RWPE1 (cell line): ENCODE measurements at regions not wholly inside any gene's neighbourhood (a gene's known extent, or its start where the extent isn't known, plus 50 kb on each side); places are given as distances from the start of the nearest gene placed in this dataset.

Experiments used
- CTCF ChIA-PET: fragments of 350-600 bp; sonication (Branson Sonifier 250); formaldehyde crosslinking; extraction: SDS; loops from one replicate; lab custom pipeline; 2021; lab: Yijun Ruan, JAX
- POLR2A ChIA-PET: fragments of 400-600 bp; formaldehyde crosslinking; extraction: SDS; loops from one replicate; lab custom pipeline; 2020; ENCODE audit warnings: antibody characterized with exemption; ENCODE audit not compliant: low non-redundant PET; lab: Yijun Ruan, JAX
- DNase-seq: peaks from one replicate; pipeline ENCODE4 v3.0.0; 2012; ENCODE audit warnings: low spot score
- H3K27ac ChIP-seq: fragments of 450-650 bp; 2 replicates; pipeline ENCODE4 v1.5.1; 2017
- CTCF ChIP-seq: fragments of 450-650 bp; conservative IDR thresholded peaks from 2 replicates; pipeline ENCODE4 v1.5.1; 2017; ENCODE audit warnings: low read depth, mild to moderate bottlenecking

- H3K27ac ChIP-seq: no peak overlapping the region
- no peak for DNase-seq
- TF ChIP-seq CTCF: no peak
- CTCF ChIA-PET: no interaction called here
- POLR2A ChIA-PET: no interaction called here
These were observed 232.6 kb upstream of the PDE10A start for GRCh38 chr6:165895421-165896165.

GRCh38 chr6:165894171-165894825 lies 231.3 kb upstream of the PDE10A start:
- no peak for TF ChIP-seq CTCF
- ChIA-PET POLR2A (no interaction called here), CTCF (no interaction called here)
- no peak for DNase-seq
- no peak overlapping the region for H3K27ac ChIP-seq

GRCh38 chr6:165893431-165893830 lies 230.4 kb upstream of the PDE10A start:
- H3K27ac ChIP-seq: no peak overlapping the region
- ChIA-PET CTCF (no interaction called here), POLR2A (no interaction called here)
- no peak for TF ChIP-seq CTCF
- DNase-seq: no peak

- no peak for DNase-seq
- no peak for TF ChIP-seq CTCF
- no peak overlapping the region for H3K27ac ChIP-seq
- ChIA-PET CTCF (interaction anchor here (1.4 kb wide), 1 partner anchor 215 kb away, joined by 4 read pairs; no protein-coding TSS in a partner anchor), POLR2A (no interaction called here)
These were observed 228.3 kb upstream of the PDE10A start for GRCh38 chr6:165891320-165891719.

- DNase-seq: no peak
- TF ChIP-seq CTCF: no peak
- CTCF ChIA-PET: interaction anchor here (1.4 kb wide), 1 partner anchor 216 kb away, joined by 4 read pairs; no protein-coding TSS in a partner anchor
- POLR2A ChIA-PET: no interaction called here
- no peak overlapping the region for H3K27ac ChIP-seq
These were observed 227.3 kb upstream of the PDE10A start for GRCh38 chr6:165890404-165890735.

- peak; percentile 33; the same call in 1 of the 2 replicates for TF ChIP-seq CTCF
- CTCF ChIA-PET: interaction anchor here (0.6 to 1.2 kb wide), 2 partner anchors 41 to 208 kb away, joined by 3 to 6 read pairs; no protein-coding TSS in a partner anchor
- no peak overlapping the region for H3K27ac ChIP-seq
- DNase-seq: peak; percentile 31
- POLR2A ChIA-PET: no interaction called here
These were observed 226.8 kb upstream of the PDE10A start for GRCh38 chr6:165889636-165890403.
